ENCODE measurements at regions not wholly inside any gene's neighbourhood (a gene's known extent, or its start where the extent isn't known, plus 50 kb on each side); places are given as distances from the start of the nearest gene placed in this dataset.

GRCh38 chrX:96445531-96446065 is 239.0 kb upstream of the DIAPH2 start:
- no peaks in the 10 kb centered on the region for H3K4me1 ChIP-seq
- no peaks in the 10 kb centered on the region for H3K36me3 ChIP-seq
- no peak overlapping the region for H3K27ac ChIP-seq
- TF ChIP-seq CTCF (IDR thresholded peaks at IDR 0.05): no peak
- no peaks in the 10 kb centered on the region for H3K9me3 ChIP-seq
- no peak overlapping the region for H3K4me3 ChIP-seq
- DNase-seq: no peak
- ATAC-seq: no peak
- intact Hi-C loops (cut with DNase I): no loop called here
- H3K27me3 ChIP-seq: no peaks in the 10 kb centered on the region

- intact Hi-C loops (cut with DNase I): no loop called here
- ATAC-seq: no peak
- H3K9me3 ChIP-seq: no peaks in the 10 kb centered on the region
- H3K27ac ChIP-seq: no peak overlapping the region
- no peak for TF ChIP-seq CTCF (IDR thresholded peaks at IDR 0.05)
- no peak for DNase-seq
- H3K4me3 ChIP-seq: no peak overlapping the region
- no peaks in the 10 kb centered on the region for H3K27me3 ChIP-seq
- no peaks in the 10 kb centered on the region for H3K4me1 ChIP-seq
- H3K36me3 ChIP-seq: no peaks in the 10 kb centered on the region
These were observed 238.1 kb upstream of the DIAPH2 start for GRCh38 chrX:96446524-96446923.

- H3K9me3 ChIP-seq: no peaks in the 10 kb centered on the region
- ATAC-seq: no peak
- H3K27me3 ChIP-seq: no peaks in the 10 kb centered on the region
- TF ChIP-seq CTCF (IDR thresholded peaks at IDR 0.05): no peak
- H3K27ac ChIP-seq: no peak overlapping the region
- H3K4me1 ChIP-seq: no peaks in the 10 kb centered on the region
- H3K4me3 ChIP-seq: no peak overlapping the region
- H3K36me3 ChIP-seq: no peaks in the 10 kb centered on the region
- DNase-seq: no peak
- intact Hi-C loops (cut with DNase I): no loop called here
These were observed 237.5 kb upstream of the DIAPH2 start for GRCh38 chrX:96447161-96447560.

GRCh38 chrX:96449191-96449590 is 235.5 kb upstream of the DIAPH2 start:
- ATAC-seq (no peak), DNase-seq (no peak)
- H3K27ac ChIP-seq: no peak overlapping the region
- H3K27me3 ChIP-seq: no peaks in the 10 kb centered on the region
- TF ChIP-seq CTCF (IDR thresholded peaks at IDR 0.05): no peak
- H3K4me3 ChIP-seq: no peak overlapping the region
- no peaks in the 10 kb centered on the region for H3K4me1 ChIP-seq
- intact Hi-C loops (cut with DNase I): no loop called here
- H3K9me3 ChIP-seq: no peaks in the 10 kb centered on the region
- no peaks in the 10 kb centered on the region for H3K36me3 ChIP-seq

GRCh38 chrX:96449896-96450295 is 234.7 kb upstream of the DIAPH2 start:
- no peak for DNase-seq

More at GRCh38 chrX:96449896-96450295, 234.7 kb upstream of the DIAPH2 start:
- Histone ChIP-seq H3K27me3 (no peaks in the 10 kb centered on the region), H3K27ac (no peak overlapping the region), H3K4me1 (no peaks in the 10 kb centered on the region), H3K36me3 (no peaks in the 10 kb centered on the region), H3K4me3 (no peak overlapping the region), H3K9me3 (no peaks in the 10 kb centered on the region)
- no peak for ATAC-seq
- intact Hi-C loops (cut with DNase I): no loop called here
- no peak for TF ChIP-seq CTCF (IDR thresholded peaks at IDR 0.05)

Measured in left lung (tissue), 4 donors.